ENCODE measurements at regions not wholly inside any gene's neighbourhood (a gene's known extent, or its start where the extent isn't known, plus 50 kb on each side); places are given as distances from the start of the nearest gene placed in this dataset.

GRCh38 chr13:76091076-76091475, 454.9 kb downstream of the LMO7 start:
- no peak for DNase-seq (ENCODE audit: low spot score)

GRCh38 chr13:76086729-76087128, 450.6 kb downstream of the LMO7 start:
- DNase-seq (ENCODE audit: low spot score) = no peak

- no peak for DNase-seq (ENCODE audit: low spot score)
Measured at GRCh38 chr13:76067850-76068249, 431.7 kb downstream of the LMO7 start.

GRCh38 chr13:76053181-76053580, 417.1 kb downstream of the LMO7 start:
- no peak for DNase-seq (ENCODE audit: low spot score)

GRCh38 chr13:76049376-76049746, 413.2 kb downstream of the LMO7 start:
- DNase-seq (ENCODE audit: low spot score) = no peak

GRCh38 chr13:76048675-76049375, 412.7 kb downstream of the LMO7 start:
- peak; percentile 28 for DNase-seq (ENCODE audit: low spot score)

- no peak for DNase-seq (ENCODE audit: low spot score)
Measured at GRCh38 chr13:76048131-76048530, 412.0 kb downstream of the LMO7 start.

- peak; percentile 50 for DNase-seq (ENCODE audit: low spot score)
Measured at GRCh38 chr13:76043874-76044273, 407.7 kb downstream of the LMO7 start.

- no peak for DNase-seq (ENCODE audit: low spot score)
Measured at GRCh38 chr13:76038920-76039716, 403.0 kb downstream of the LMO7 start.

GRCh38 chr13:76036176-76036575, 400.0 kb downstream of the LMO7 start:
- DNase-seq (ENCODE audit: low spot score) = no peak

GRCh38 chr13:76035711-76036110, 399.6 kb downstream of the LMO7 start:
- no peak for DNase-seq (ENCODE audit: low spot score)

- no peak for DNase-seq (ENCODE audit: low spot score)
Measured at GRCh38 chr13:76029706-76030105, 393.6 kb downstream of the LMO7 start.

GRCh38 chr13:76029088-76029487, 393.0 kb downstream of the LMO7 start:
- DNase-seq (ENCODE audit: low spot score) = no peak

- no peak for DNase-seq (ENCODE audit: low spot score)
Measured at GRCh38 chr13:76027131-76027530, 391.0 kb downstream of the LMO7 start.

GRCh38 chr13:76025392-76025791, 389.3 kb downstream of the LMO7 start:
- no peak for DNase-seq (ENCODE audit: low spot score)

GRCh38 chr13:76024151-76024550, 388.0 kb downstream of the LMO7 start:
- no peak for DNase-seq (ENCODE audit: low spot score)

GRCh38 chr13:76023652-76024051, 387.5 kb downstream of the LMO7 start:
- no peak for DNase-seq (ENCODE audit: low spot score)

GRCh38 chr13:76020421-76020955, 384.4 kb downstream of the LMO7 start:
- peak; percentile 78 for DNase-seq (ENCODE audit: low spot score)

GRCh38 chr13:76019421-76020044, 383.4 kb downstream of the LMO7 start:
- DNase-seq (ENCODE audit: low spot score) = peak; percentile 92

- DNase-seq (ENCODE audit: low spot score) = no peak
Measured at GRCh38 chr13:76017861-76018556, 381.9 kb downstream of the LMO7 start.

GRCh38 chr13:76016799-76017400, 380.8 kb downstream of the LMO7 start:
- peak; percentile 37 for DNase-seq (ENCODE audit: low spot score)
